B cell (primary cell): ENCODE measurements at regions not wholly inside any gene's neighbourhood (a gene's known extent, or its start where the extent isn't known, plus 50 kb on each side); places are given as distances from the start of the nearest gene placed in this dataset.

Experiments
- CTCF ChIP-seq: fragments of 200-600 bp; IDR thresholded peaks from one replicate; pipeline ENCODE4 v1.8.0; 2022; ENCODE audit warnings: antibody characterized with exemption, mild to moderate bottlenecking
- EZH2 ChIP-seq: IDR thresholded peaks from 2 replicates; pipeline ENCODE4 v1.6.1; 2012; ENCODE audit warnings: borderline replicate concordance, low read depth, mild to moderate bottlenecking, moderate library complexity, low read length; ENCODE audit not compliant: insufficient read depth, poor library complexity, severe bottlenecking

- TF ChIP-seq CTCF (no peak), EZH2 (no peak)
Measured at GRCh38 chr4:154939851-154940250, 158.8 kb downstream of the RBM46 start.
